A172 (cell line): ENCODE measurements at regions not wholly inside any gene's neighbourhood (a gene's known extent, or its start where the extent isn't known, plus 50 kb on each side); places are given as distances from the start of the nearest gene placed in this dataset.
A peak's percentile ranks its signal among the peaks of the same experiment; 100 is the strongest.

Source experiments
- DNase-seq: peaks from one replicate; pipeline ENCODE4 v3.0.0-alpha.2; 2015; ENCODE audit warnings: low spot score

DNA sequence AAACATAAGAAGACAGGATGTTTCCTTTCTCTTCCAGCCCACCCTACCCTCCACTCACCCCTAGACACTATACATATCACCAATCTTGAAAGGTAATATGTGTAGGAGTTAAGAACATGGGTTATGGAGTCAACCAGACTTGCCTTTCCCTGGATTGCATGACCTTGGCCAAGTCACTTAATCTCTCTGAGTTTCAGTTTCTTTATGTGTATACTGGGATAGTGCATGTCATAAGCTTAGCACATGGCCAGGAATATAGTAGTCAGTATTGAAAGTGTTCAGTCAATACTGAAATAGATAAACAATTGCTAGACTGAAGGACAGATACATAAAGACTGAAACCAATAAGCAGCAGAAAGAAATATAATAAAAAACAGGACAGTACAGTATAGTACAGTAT, 283.2 kb upstream of the STT3B start:
- DNase-seq, result no peak

DNA sequence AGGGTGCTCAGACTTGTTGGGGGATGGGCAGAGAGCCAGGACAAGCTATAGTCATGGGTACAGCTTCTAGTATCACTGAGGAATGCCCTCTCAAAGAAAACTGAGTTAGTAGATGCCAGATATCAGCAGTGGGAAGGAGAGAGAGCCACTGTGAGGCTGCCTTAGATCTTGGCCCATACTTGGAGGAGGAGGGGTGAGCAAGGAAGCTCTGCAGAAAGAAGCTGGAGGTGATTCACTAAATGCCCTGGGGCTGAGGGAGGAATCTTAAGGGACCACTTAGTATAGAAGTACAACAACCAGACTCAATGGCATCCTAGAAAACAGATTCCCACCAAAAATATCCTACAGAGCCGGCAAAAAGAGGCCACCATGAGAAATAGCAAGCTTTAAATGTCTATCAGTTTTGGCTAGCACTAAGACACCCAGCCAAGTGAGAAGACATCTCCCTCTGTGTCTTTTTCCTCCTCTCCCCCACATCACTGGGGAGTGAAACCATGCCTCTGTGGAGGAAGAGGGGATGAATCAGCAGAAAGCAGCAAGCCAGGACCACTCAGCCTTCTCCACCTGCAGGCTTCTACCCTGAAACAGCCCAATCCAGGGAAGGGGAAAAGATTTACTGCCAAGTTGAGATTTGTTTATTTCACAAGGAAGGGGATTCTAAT, 282.5 kb upstream of the STT3B start:
- no peak for DNase-seq

DNA sequence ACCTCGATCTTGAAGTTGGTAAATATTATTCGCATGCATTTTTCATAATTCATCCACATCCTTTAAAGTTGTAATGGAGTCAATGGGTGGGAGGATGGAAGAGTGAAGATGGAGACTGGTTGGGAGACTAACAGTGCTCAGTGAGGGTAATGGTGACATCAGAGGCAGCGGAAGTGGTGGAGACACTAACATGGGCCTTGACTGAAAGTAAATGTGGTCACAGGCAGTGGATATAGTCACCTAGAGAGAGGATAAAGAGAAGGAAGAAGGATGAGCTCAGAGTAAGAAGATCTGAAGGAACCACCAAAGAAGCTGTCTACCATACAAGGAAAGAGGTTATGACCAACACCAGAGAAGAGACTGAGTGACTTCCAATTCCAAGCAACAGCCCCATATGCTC, 281.6 kb upstream of the STT3B start:
- no peak for DNase-seq

DNA sequence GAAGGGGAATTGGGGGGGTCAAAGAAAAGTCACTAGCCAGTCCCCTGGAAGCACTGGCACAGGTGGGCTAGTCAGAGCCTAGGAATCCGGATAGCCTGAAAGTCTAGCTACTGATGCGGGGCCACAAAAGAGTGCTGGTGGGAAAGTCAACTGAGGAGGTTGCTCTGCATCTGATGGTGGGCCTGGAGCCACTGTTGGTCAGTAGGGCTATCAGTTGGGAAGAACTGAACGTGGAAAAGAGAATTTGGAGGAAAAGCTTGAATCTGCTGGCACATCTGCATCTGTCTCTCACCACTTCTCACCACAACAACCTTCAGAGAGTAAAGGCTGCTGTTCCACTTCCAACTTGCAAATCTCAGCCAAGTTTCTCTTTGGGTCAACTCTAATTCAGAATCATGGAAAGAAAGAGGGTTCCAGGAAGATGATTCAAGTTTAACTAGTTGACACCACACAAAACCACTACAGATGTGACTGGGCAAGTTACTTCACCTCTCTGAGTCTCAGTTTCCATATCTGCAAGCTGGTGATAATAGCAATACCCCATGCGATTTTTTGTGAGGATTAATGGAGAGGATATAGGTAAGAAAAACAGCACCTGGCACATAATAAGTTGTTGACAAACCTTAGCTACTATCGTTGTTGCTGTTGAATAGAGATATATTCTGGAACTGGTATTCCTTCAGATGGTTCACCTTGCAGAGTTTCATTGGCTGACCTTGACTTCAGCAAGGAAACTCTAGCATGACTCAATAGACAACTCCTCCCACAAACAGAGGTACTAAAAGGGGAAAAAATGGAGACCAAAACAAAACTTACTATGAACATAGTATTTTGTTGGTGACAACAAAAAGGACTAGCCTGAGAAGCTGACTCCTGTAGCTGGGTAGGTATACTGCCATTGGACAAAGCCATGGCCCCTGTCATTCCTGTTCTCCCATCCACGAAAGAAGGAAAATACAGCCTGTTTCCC, 280.2 kb upstream of the STT3B start:
- no peak for DNase-seq

- DNase-seq, result no peak
Observed at GRCh38 chr3:31253782-31254181, 278.9 kb upstream of the STT3B start.

GRCh38 chr3:31254483-31254882, 278.2 kb upstream of the STT3B start:
- no peak for DNase-seq

DNA sequence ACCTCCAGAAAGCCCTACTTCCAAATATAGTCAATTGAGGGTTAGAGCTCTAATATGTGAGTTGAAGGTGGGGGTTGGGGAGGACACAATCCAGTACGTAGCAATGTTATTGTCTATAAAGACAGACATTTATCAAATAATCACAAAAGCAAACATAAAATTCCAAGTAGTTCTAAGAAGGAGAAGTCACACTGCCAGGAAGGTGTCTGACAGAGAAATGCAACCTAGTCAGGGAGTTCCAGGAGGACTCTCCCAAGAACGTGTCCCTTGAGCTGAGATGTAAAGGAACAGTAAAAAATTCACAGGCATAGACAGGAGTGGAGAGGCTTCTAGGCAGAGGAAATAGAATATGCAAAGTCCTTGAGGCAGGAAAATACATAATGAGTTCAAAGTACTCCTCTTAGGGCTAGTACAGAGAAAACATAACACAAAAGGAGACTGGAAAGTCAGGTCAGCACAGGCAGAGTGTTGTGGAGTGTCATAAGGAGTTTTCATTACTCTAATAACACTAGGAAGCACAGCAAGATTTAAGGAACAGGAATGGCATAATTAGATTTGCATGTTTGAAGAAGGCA, 277.6 kb upstream of the STT3B start:
- no peak for DNase-seq

DNA sequence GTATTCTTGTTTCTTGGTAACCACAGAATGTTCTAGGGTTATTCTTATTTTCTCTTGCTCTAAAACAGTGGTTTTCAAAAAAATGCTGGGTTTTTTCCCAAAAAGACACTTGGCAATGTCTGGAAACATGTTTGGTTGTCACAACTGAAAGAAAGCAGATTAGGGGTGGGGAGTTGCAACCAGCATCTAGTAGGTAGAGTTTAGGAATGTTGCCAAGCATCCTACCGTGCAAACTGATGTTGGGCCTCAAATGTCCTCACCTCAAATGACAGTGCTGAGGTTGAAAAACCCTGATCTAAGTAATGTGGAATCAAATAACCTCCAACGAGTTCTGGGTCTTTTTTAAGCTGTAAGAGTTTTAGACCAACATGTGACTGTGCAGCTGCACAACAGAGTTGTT, 270.5 kb upstream of the STT3B start:
- no peak for DNase-seq

GRCh38 chr3:31263897-31264296, 268.8 kb upstream of the STT3B start:
- no peak for DNase-seq

DNA sequence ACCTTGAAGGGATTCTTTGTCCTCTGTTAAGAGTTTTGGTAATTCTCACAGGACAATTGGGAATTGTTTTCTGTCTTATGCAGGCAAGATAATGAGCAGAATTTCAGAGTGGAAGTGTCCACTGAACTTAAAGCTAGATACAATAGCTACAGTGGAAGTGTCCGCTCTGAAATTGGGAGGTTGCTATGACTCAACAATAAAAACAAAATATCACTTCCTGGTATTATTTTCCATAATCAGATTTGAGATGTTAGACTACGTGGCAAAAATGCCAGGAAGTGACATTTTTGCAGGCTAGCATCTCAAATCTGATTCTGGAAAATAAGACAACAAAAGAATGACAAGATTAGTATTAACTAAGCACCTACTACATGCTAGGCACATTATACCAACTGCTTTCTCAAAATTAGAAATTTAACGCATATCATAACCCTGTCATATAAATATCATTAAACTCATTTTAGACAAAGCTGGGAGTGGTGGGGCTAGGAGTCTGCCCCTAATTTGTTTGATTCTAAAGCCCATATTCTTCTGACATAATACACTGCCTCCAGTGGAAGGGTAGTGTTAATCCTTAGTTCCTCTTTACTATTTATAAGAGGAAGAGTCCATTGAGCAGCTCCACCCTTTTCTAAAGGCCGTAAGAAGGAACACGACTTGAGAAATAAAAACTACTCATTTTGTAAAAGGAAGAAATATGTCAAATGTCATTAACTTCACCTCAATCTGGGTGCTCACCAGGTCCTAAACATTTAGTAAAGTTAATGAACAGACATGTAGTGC, 266.9 kb upstream of the STT3B start:
- no peak for DNase-seq

DNA sequence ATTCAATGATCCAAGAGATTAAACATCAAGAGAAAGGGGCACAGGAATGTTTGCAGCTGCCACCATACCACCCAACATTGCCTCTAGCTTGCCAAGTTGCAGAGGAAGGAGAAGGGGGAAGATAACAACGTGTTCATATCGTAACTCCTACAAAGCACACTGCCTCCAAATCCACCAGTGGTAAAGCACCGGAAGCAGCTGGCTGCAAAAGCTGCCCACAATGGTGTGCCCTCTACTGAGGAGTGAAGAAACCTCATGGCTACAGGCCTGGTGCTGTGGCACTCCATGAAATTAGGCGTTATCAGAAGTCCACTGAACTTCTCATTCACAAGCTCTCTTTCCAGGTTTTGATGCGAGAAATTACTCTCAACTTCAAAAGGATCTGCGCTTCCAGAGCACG, 263.9 kb upstream of the STT3B start:
- DNase-seq, result no peak

- DNase-seq, result no peak
Observed at GRCh38 chr3:31270010-31270409, 262.7 kb upstream of the STT3B start.

DNA sequence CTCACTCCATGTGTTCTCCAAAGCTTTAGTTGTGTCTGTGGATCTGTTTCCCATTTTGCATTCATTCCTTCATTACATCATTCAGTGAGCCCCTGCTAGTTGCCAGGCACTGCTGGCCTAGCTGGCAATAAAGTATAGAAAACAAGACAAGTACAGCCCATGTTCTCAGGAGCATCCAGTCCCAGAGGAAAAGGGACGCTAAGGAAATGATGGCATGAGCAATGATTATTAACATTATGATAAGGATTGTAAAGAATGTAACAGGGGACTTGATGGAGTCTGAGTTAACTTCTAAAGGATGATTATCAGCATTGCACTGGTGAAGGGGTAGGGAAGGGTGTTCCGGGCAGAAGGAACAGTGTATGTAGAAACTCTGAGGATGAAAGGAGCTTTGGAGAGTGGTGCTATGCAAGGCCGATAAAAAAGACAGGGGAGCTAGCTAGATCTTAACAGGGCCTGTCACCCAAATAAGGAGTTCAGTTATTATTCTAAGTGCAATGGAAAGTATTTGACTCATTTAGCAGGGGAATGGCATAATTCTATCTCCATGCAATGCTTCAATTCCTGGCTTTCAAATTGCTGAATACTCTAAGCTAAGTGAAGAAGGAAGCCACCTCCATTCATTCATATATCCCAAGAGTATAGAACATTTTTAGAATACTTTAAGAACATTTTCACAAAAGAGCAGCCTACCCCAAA, 258.2 kb upstream of the STT3B start:
- DNase-seq, result no peak

GRCh38 chr3:31275038-31275572, 257.6 kb upstream of the STT3B start:
- DNase-seq, result peak; percentile 29

DNA sequence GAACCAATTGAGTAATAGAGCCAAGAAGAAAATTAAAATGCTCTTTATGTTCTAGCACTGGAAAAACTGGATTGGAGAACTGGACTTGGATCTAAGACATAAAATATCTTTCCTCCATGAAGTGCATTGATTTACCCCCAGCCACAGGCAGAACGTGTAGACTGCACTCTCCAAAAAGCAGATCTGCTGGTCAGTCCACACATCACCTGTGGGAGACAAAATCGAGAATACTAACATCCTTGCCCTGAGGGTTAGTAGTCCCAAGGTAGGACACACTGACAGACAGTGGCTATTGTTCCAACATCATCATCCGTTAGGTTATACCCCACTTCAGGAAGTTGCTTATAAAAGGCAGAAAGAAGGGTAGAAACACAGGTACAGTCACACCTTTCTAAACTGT, 257.1 kb upstream of the STT3B start:
- no peak for DNase-seq

DNA sequence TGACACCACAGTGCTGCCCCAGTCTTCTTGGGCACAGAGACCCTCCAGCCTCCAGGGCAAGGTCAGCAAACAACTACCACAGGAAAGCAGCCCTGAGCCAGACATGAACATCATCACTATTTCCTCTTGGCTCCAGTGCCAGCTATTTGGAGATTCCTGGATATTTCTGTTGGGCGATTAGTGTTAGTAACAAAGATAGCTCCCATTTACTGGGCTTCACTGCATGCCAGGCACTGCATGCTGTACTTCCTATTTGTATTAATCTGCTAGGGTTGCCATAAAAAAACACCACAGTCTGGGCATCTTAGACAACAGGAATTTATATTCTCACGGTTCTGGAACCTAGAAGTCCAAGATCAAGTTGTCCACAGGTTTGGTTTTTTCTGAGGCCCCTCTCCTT, 255.1 kb upstream of the STT3B start:
- no peak for DNase-seq

DNA sequence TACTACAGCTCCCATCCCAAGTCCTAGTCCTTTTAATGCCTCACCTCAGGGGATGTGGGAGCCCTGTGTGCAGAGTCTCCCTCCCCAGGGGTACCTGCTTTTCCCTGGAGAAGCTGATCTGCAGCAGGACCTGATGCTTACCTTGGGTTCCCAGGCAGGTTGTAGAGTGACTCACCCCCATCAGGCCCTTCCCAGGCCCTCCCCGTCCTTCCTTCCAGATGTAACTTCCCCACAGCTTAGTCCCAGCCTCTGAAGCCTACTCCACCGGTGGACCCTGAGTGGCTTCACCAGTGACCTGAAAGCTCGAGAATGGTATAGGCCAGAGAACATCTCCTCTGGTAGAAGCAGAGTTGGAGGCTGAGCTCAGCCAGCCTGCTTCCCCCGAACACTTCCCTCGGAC, 254.2 kb upstream of the STT3B start:
- no peak for DNase-seq

DNA sequence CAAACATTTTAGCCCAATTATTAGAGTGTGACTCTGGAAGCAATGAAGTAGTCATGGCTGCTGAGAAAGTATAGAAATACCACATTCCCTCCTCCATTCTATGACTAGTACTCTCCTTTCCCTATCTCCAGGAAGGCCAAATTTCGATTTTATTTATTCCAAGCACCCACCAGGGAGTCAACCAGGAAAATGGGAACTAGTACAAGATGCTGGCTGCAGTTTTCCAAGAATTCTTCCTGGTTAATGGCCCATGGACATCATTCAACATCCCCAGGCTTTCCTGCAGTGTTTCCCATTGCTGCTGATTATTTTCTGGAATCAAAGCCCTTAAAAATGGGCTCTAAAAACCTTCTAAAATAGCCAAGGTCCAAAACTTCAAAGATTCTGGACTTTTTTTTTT, 247.9 kb upstream of the STT3B start:
- no peak for DNase-seq

DNA sequence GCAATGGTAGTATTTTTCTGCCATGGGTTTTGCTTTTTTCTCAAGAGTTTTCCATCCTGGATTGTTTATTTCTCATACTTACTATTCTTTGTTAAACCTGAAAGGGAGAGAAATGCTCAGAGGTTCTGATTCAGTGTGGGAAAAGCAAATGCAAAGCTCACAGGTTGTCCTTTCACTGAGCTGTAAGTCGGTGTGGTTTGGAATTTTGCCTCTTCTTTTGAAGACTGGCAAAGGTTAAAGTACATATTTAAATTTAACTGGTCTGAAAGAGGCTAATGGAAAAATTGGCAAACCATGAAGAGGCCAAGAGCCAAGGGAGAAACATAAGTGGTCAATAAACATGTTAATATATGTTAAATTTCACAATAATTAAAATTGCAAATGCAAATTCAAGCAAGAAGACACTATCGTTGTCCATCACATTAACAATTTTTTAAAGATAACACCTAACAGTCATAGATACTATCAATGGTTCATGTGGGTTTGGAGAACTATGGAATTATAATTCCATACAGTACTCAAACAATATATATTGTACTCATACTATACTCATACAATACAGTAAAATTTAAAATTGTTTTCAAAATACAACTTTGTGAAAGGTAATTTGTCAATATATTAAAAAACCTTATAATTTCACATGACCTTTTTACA, 246.8 kb upstream of the STT3B start:
- DNase-seq, result no peak

GRCh38 chr3:31288224-31288623, 244.5 kb upstream of the STT3B start:
- DNase-seq, result no peak

DNA sequence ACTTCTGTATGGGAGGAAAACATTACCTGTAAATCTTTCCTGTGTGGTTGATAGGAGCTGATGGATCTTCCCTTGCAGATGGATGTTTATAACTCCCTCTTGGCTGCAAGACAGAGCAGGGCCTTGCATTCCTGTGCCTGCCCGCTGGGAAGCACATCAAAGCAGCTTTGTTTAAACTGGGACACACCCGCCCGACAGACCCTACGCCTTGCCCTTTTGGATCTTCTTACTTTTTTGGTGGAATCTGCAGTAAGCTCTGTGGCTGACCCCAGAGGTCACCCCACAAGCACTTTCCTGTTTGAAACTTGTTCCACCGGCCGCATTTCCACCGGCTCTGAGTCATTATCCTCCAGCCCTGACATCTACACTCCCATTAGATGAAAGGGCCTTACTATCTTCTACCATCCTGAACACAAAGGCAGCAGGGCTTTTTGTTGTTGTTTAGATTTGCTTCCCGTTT, 244.1 kb upstream of the STT3B start:
- peak; percentile 84 for DNase-seq
